IMR-90 (cell line): ENCODE measurements at regions not wholly inside any gene's neighbourhood (a gene's known extent, or its start where the extent isn't known, plus 50 kb on each side); places are given as distances from the start of the nearest gene placed in this dataset.

ENCODE experiments used
- CEBPB ChIP-seq: IDR thresholded peaks from 2 replicates; pipeline ENCODE4 v1.6.1; 2012; ENCODE audit warnings: low read depth, low read length, improper control_type of control experiment
- CTCF ChIP-seq: conservative IDR thresholded peaks from 2 replicates; pipeline ENCODE4 v1.5.1; 2012; ENCODE audit warnings: mild to moderate bottlenecking, low read depth, low read length, improper control_type of control experiment
- FOS ChIP-seq: fragments of 150-350 bp; IDR thresholded peaks from 2 replicates; pipeline ENCODE4 v1.6.1; 2016; ENCODE audit warnings: low read depth, low read length
- MAFK ChIP-seq: IDR thresholded peaks from 2 replicates; pipeline ENCODE4 v1.6.1; 2012; ENCODE audit warnings: low read depth, low read length, improper control_type of control experiment
- MXI1 ChIP-seq: IDR thresholded peaks from 2 replicates; pipeline ENCODE4 v1.6.1; 2012; ENCODE audit warnings: low read depth, mild to moderate bottlenecking, low read length, moderate library complexity, borderline replicate concordance
- POLR2A ChIP-seq: IDR thresholded peaks from 2 replicates; pipeline ENCODE4 v1.6.1; 2012; ENCODE audit warnings: mild to moderate bottlenecking, low read depth, low read length
- RAD21 ChIP-seq: IDR thresholded peaks from 2 replicates; pipeline ENCODE4 v1.6.1; 2012; ENCODE audit warnings: low read length, improper control_type of control experiment
- RCOR1 ChIP-seq: IDR thresholded peaks from 2 replicates; pipeline ENCODE4 v1.6.1; 2012; ENCODE audit warnings: mild to moderate bottlenecking, low read length, improper control_type of control experiment; ENCODE audit not compliant: insufficient replicate concordance
- USF2 ChIP-seq: fragments of 150-350 bp; IDR thresholded peaks from 2 replicates; pipeline ENCODE4 v1.6.1; 2017; ENCODE audit warnings: mild to moderate bottlenecking, antibody characterized with exemption, low read length, low read depth

- TF ChIP-seq USF2 (no peak), CTCF (no peak), MXI1 (no peak), POLR2A (no peak), CEBPB (no peak), RCOR1 (no peak), MAFK (no peak), RAD21 (no peak), FOS (no peak)
Observed at GRCh38 chr6:114446342-114446741, 103.5 kb upstream of the HS3ST5 start.
